GM18508 (cell line): ENCODE measurements at regions not wholly inside any gene's neighbourhood (a gene's known extent, or its start where the extent isn't known, plus 50 kb on each side); places are given as distances from the start of the nearest gene placed in this dataset.

Experiments used
- ATAC-seq: cut with Tn5 transposase; IDR thresholded peaks from one replicate; pipeline ENCODE4 v1.9.1; 2021; ENCODE audit warnings: moderate number of reproducible peaks; ENCODE audit not compliant: insufficient read depth, unreplicated experiment

GRCh38 chrX:128105659-128106058 lies 53.5 kb upstream of the ACTRT1 start:
- no peak for ATAC-seq
